NCI-H446 treated with DMSO at 0.1 percent for 48 hours (cell line): ENCODE measurements at regions not wholly inside any gene's neighbourhood (a gene's known extent, or its start where the extent isn't known, plus 50 kb on each side); places are given as distances from the start of the nearest gene placed in this dataset.
A peak's percentile ranks its signal among the peaks of the same experiment; 100 is the strongest.
"Not testable (repeated sequence)": the region's sequence is repeated elsewhere in the genome, so short reads cannot be mapped to it uniquely, and the experiment has no call there.

Source experiments
- DNase-seq: peaks from one replicate; lab custom pipeline; 2025; lab: John Stamatoyannopoulos, UW

GRCh38 chr4:91653067-91653466 is 650.7 kb upstream of the GRID2 start:
- DNase-seq: no peak

DNA sequence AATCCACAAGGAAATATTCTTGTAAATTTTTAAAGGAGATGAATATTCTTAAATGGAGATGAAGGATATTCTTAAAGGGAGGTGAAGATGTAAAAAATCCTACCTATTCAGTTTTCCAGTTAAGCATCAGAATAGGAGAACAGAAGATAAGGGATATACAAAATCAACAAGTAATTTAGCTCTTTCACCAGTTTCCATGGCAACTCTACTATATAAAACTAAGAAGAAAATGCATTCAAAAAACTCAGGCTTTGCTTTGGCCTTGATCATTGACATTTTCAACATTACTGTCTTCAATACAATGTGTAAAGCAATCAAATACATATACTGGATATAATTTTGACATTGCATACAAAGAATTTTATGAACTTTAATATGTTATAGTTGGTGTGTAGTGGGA is 622.7 kb upstream of the GRID2 start:
- DNase-seq: no peak

DNA sequence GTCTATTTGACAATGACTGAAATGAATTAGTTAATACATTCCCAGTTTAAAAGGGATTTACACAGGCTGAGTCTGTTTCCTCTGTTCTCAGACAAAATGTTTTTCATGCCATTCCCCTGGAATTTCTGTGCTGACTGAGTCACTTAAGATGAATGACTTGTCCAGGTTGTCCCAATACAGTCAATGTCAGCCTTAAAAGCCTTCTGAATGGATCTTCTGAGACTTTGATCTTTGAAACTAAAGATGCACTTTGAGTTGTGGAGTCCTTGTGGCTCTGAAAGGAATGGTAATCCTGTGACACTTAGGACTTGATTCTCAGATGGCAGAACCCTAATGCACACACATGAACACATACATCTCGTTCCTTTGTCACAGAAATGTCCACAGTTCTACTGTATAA is 622.2 kb upstream of the GRID2 start:
- no peak for DNase-seq

DNA sequence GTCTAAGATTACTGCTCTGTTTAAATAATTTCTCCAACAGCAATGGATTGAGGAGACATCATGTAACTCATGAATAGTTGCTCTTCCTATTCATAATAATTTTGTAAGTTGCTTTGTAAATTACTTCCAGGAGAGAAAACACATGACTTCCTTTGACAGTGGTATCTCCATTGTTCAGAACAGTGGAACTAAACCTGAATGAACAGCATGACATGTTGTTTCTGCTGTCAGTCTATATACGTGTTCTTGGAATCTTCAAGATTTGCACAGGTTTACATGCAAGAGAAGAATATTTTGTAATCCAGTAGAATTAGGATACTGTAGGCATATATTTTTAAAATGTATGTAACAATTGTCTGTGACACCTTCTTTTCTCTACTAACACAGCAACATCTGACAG is 618.8 kb upstream of the GRID2 start:
- no peak for DNase-seq

- DNase-seq: no peak
These were observed 615.4 kb upstream of the GRID2 start for GRCh38 chr4:91688413-91688812.

DNA sequence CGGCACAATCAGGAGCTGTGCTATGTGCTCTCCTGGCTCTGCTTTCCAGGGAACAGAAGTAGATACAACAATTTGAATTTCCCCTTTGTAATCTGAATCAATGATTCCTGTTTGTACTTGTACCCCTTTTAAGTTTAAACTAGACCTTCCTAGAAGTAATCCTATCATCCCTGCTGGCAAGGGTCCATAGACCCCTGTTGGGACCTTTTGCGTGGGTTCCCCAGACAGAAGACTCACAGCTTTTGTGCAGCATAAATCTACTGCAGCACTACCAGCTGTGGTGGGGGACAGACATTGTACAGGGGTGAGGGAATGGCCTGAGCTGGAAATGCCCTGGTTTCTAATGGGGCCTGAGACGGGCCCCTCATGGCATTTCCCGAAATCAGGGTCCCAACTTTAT is 604.1 kb upstream of the GRID2 start:
- DNase-seq: not testable (repeated sequence)

DNA sequence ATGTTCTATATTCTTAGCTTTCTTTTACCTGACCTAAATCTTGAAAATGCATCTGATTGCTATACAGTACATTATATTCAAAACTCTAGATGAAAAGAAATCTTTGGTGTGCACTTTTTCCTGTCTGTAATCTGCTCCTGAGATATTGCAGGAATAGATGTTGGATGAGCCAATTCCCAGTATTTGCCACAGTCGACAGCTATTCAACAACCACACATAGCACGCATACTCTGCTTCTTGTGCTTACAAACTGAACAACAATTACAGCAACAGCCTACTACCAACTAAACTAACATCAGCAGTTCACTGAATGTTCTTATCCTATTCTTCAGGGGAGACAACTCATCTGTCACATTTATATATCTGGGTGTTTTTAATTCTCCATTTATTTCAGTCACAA is 573.9 kb upstream of the GRID2 start:
- no peak for DNase-seq

GRCh38 chr4:91734682-91735081 is 569.1 kb upstream of the GRID2 start:
- no peak for DNase-seq

DNA sequence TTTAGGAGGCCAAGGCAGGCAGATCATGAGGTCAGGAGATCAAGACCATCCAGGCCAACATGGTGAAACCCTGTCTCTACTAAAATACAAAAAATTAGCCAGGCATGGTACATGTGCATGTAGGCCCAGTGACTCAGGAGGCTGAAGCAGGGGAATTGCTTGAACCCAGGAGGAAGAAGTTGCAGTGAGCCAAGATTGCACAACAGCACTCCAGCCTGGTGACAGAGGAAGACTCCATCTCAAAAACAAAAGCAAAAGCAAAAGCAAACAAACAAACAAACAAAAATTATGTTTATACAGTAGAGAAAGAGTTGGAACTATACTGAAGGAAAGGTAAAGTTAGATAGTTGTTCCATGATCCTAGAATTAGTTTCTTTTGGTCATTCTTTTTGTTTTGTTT is 564.9 kb upstream of the GRID2 start:
- not testable (repeated sequence) for DNase-seq

DNA sequence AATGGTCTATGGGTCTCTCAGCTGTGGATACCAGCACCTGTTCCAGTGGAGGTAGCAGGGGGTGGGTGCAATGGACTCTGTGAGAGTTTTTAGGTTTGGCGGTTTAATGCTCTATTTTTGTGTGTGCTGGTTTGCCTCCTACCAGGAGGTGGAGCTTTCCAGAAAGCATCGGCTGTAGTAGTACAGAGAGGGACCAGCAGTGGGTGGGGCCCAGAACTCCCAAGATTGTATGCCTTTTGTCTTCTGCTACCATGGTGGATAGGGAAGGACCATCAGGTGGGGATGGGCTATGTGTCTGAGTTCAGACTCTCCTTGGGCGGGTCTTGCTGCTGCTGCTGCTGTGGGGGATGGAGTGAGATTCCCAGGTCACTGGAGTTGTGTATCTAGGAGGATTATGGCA is 557.2 kb upstream of the GRID2 start:
- no peak for DNase-seq

DNA sequence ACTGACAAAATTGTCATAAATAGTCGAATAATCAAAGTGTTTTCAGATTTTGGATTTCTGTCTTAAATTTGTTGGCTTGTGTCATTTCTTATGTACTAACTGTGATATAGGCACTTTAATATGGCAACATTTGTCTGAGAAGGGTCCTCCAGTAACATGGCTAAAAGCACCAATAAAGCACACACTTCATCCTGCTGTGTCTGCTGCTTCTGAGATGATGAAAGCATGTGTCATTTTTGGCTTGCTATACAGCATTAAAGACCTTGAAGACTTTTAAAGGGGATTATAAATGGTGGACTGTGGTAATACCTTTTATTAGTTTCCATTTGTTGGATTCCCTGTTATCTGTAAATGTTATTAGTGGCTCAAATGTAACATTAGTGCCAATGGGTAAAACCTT is 551.8 kb upstream of the GRID2 start:
- no peak for DNase-seq

DNA sequence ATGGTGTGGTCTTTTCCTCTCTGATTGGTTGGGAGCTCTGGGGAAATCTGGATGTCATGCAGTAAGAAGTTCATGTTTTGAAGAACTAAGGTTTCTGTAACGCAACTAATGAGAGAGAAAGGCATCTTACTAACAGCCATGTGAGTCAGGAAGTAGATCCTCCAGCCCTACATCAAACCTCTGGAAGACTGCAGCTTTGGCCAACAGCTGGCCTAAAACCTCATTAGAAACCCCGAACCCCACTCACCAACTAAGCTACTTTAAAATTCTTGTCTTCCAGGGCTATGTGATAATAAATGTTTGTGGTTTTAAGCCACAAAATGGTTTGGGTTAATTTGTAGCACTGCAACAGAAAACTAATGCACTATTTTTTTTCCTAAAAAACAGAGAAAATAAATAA is 549.0 kb upstream of the GRID2 start:
- DNase-seq: no peak

DNA sequence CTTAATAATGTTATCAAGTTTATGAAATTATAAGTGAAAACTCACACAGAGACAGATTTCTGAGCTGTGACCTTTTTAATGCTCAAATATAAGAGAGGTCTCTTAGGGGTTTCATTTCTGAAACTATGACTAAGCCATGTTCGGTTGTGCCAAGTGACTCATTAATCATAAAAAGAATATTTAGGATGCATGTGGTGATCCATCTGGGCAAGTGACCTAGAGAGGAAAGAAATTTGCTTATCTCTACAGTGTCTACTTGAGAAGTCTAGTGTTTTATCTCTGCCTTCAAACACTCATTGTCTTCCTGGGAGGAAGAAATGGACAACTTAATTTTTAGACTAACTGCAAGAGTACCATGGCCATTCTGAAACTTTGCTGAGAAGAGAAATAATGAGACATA is 545.3 kb upstream of the GRID2 start:
- peak; percentile 93 for DNase-seq

- no peak for DNase-seq
These were observed 539.7 kb upstream of the GRID2 start for GRCh38 chr4:91764085-91764484.

DNA sequence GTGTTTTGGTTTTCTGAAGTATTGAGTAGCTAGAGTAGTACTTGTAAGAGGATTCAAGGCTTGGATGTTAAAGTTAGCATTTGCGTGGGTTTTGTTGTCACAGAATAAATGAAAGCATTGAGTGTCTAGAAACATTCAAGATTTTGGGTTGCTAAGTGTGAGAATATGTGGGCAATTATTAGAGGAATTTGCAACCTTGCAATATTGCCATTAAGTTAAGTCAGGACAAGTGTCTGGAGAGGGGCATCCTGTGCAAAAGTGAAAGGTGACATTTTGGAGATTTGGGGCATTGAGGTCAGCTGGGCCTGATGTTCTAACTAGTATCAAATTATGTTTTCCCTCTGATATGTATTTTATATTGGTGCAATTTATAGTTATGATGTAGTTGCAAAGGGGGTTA is 533.9 kb upstream of the GRID2 start:
- no peak for DNase-seq

- DNase-seq: not testable (repeated sequence)
These were observed 512.1 kb upstream of the GRID2 start for GRCh38 chr4:91791631-91792030.

DNA sequence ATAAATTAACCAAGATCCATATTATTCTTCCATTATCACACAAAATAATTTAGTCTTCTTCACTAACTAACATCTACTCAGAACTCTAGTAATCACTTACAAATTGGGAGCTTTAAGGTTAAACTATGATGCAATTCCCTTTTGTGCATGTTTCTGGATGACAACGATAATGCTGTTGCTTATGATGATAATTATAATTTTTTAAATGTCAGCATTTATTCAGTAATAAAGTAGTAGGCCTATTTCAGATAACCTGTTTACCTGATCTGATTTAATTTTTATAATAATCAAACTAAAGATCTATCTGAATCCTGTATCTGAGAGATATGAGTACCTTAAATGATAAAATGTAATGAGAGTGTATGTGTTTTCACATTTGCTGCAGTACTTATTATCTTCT is 507.8 kb upstream of the GRID2 start:
- DNase-seq: no peak

DNA sequence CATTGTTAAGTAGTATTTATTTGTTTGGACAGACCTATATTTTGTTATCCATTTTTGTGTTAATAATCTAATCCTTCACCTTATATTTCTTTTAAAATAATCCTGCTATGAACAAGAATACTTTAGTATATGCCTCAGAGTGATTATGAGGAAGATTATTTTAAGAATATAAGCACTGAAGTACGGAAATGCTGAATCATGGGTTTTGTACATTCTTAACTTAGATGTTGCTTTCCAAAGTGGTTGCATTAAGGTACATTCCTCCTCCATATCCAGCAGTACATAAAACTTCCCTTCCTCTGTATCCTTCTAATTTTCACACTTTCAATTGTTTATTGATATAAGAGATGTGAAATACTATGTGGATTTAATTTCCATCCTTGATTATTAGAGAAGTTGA is 491.4 kb upstream of the GRID2 start:
- DNase-seq: no peak

DNA sequence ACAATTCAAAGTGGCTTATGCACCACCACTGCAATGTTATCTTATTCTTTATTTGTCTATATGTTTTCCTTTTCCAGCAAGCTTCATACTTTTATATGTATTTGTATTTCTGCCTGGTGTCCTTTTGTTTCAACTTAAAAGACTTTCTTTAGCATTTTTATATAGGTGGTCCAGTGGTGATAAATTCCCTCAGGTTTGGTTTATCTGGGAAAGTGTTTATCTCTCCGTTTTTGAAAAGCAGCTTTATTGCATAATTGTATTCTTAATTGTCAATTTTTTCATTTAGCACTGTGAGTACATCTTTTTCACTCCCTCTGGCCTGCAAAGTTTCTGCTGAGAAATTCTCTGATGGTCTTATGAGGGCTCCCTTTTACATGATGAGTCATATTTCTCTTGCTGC is 479.0 kb upstream of the GRID2 start:
- no peak for DNase-seq

GRCh38 chr4:91826186-91826585 is 477.6 kb upstream of the GRID2 start:
- DNase-seq: no peak

GRCh38 chr4:91827914-91828313 is 475.9 kb upstream of the GRID2 start:
- no peak for DNase-seq

- no peak for DNase-seq
These were observed 474.2 kb upstream of the GRID2 start for GRCh38 chr4:91829531-91829930.

DNA sequence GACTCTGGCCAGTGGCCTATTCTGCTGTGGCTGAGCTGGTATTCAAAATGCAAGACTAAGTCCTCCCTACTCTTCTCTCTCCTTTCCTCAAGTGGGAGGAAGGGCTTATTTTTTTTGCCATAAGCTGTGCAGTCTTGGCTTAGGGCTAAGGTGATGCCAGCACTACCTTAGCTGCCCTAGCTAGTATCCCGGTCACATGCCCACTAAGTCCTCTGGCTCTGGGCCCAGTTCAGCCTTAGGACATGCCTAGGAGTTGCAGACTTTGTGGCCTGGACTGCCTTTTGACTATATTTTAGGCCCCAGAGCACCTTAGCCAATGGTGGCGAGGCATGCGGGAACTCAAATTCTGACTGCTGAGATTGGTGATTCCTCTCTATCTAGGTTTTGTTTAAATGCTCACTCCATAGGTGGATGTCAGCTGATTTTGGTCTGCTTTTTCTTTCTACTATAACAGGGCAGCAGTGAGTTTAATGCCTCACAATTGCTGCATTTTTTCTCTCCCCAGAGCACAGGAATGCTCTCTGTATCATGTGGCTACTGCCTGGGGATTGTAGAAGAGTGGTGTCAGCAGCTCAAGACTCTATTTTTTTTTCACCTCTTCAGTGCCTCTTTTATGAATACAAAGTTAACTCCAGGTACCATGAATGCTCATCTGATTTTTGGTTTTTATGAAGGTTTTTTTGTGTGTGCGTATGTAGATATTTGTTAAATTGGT is 472.9 kb upstream of the GRID2 start:
- no peak for DNase-seq

DNA sequence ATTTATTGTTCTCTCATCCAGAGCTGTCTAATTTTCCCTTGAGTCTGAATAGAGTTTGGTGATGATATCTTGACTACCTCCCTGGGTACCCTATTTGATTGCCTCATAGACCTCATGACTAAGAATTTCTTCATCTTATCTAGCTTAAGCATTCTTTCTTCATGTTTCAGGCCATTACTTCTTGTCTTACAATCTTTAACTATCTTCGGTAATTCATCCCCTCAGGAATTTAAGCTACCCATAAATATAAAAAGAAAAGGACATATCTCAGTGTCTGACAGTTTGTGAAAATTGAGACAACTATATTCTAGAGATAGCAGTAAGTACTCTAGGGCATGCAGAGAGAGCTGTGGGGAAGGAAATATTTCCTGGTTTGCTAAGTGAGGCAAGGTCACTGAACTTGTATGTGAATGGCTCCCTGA is 466.1 kb upstream of the GRID2 start:
- DNase-seq: no peak
